Lung (tissue), 11 donors: ENCODE measurements at regions not wholly inside any gene's neighbourhood (a gene's known extent, or its start where the extent isn't known, plus 50 kb on each side); places are given as distances from the start of the nearest gene placed in this dataset.

ENCODE experiments used
- ATAC-seq: fragments of 200-7000 bp; cut with Tn5 transposase; one replicate; pipeline ENCODE4 v1.9.1; 2020; ENCODE audit warnings: moderate number of reproducible peaks; ENCODE audit not compliant: insufficient read depth, low FRiP score
- DNase-seq, 3 donors: peaks; one replicate each; pipeline ENCODE4 v3.0.0-alpha.2; 2013 to 2017
- H3K27ac ChIP-seq, 2 donors: one replicate each; pipeline ENCODE4 v1.5.1; 2013; ENCODE audit warnings: mild to moderate bottlenecking in 2 of 2, moderate library complexity in 2 of 2, control low read depth in 1 of 2, inconsistent platforms in 1 of 2, low read depth in 1 of 2, low read length in 1 of 2
- H3K27me3 ChIP-seq, 3 donors: one replicate each; pipeline ENCODE4 v1.5.1; 2013; ENCODE audit warnings: low read length in 2 of 3; ENCODE audit not compliant: control insufficient read depth in 3 of 3, insufficient read depth in 3 of 3
- H3K36me3 ChIP-seq, 4 donors: one replicate each; pipeline ENCODE4 v1.5.1; 2013; ENCODE audit warnings: low read length in 4 of 4, mild to moderate bottlenecking in 1 of 4, moderate library complexity in 1 of 4; ENCODE audit not compliant: control insufficient read depth in 4 of 4, insufficient read depth in 4 of 4
- H3K4me1 ChIP-seq, 5 donors: one replicate each; pipeline ENCODE4 v1.5.1; 2013; ENCODE audit warnings: low read length in 5 of 5, mild to moderate bottlenecking in 2 of 5, moderate library complexity in 1 of 5; ENCODE audit not compliant: control insufficient read depth in 5 of 5, insufficient read depth in 5 of 5
- H3K4me3 ChIP-seq: one replicate; pipeline ENCODE4 v1.5.1; 2013; ENCODE audit warnings: mild to moderate bottlenecking, control low read depth, moderate library complexity
- H3K9ac ChIP-seq, 2 donors: one replicate each; pipeline ENCODE4 v1.5.1; 2013; ENCODE audit warnings: low read length in 2 of 2, control low read depth in 1 of 2; ENCODE audit not compliant: insufficient read depth in 1 of 2
- H3K9me3 ChIP-seq, 4 donors: one replicate each; pipeline ENCODE4 v1.5.1; 2013; ENCODE audit warnings: low read length in 3 of 4, mild to moderate bottlenecking in 1 of 4, moderate library complexity in 1 of 4; ENCODE audit not compliant: control insufficient read depth in 4 of 4, insufficient read depth in 3 of 4
- WGBS, 2 donors: extraction: QIAGEN DNeasy Blood & Tissue Kit; methylation state at CpG; one replicate each; pipeline ENCODE4 v1.1.7; 2013; 5-methylcytosine and 5-hydroxymethylcytosine counted together
- TF ChIP-seq, protein P1 (sequence below): IDR thresholded peaks from 2 replicates; pipeline ENCODE4 v1.5.1; 2012; ENCODE audit warnings: mild to moderate bottlenecking; ENCODE audit errors: control extremely low read depth, extremely low read depth
- donor health status: control.
- donor health status: control.
- donor health status: Bipolar disorder and iron deficiency.
- donor health status: healthy.
- donor health status: DM: yes; HTN: yes; CAD: no.

DNA sequence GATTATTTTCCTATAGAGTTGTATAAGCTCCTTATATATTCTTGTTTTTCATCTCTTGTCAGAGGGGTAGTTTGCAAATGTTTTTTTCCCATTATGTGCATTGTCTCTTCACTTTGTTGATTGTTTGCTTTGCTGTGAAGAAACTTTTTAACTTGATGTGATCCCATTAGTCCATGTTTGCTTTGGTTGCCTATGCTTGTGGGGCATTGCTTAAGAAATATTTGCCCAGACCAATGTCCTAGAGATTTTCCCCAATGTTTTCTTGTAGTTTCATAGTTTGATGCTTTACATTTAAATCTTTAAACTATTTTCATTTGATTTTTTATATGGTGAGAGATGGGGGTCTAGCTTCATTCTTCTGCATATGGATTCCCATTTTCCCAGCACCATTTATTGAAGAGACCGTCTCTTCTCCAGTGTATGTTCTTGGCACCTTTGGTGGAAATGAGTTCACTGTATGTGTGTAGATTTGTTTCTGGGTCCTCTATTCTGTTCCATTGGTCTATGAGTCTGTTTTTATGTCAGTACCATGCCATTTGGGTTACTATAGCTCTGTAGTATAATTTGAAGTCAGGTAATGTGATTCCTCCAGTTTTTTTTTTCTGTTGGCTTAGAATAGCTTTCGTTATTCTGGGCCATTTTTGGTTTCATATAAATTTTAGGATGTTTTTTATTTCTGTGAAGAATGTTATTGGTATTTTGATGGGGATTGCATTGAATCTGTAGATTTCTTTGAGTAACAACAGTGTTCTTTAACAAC, 165.8 kb downstream of the ABCA8 start:
- peaks cover 0 to 44% (median 6%) of the 10 kb centered on the region in 5 donors for H3K4me1 ChIP-seq
- WGBS, 2 donors: 93% methylated on average over 2 of the region's 2 CpGs
- H3K9ac ChIP-seq: no peak overlapping the region
- peaks cover 0 to 3% (median 0%) of the 10 kb centered on the region in 4 donors for H3K9me3 ChIP-seq
- no peaks in the 10 kb centered on the region for H3K27me3 ChIP-seq
- no peak for DNase-seq
- no peaks in the 10 kb centered on the region for H3K36me3 ChIP-seq
- TF ChIP-seq, protein P1, sequence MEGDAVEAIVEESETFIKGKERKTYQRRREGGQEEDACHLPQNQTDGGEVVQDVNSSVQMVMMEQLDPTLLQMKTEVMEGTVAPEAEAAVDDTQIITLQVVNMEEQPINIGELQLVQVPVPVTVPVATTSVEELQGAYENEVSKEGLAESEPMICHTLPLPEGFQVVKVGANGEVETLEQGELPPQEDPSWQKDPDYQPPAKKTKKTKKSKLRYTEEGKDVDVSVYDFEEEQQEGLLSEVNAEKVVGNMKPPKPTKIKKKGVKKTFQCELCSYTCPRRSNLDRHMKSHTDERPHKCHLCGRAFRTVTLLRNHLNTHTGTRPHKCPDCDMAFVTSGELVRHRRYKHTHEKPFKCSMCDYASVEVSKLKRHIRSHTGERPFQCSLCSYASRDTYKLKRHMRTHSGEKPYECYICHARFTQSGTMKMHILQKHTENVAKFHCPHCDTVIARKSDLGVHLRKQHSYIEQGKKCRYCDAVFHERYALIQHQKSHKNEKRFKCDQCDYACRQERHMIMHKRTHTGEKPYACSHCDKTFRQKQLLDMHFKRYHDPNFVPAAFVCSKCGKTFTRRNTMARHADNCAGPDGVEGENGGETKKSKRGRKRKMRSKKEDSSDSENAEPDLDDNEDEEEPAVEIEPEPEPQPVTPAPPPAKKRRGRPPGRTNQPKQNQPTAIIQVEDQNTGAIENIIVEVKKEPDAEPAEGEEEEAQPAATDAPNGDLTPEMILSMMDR: no peak
- no peak overlapping the region for H3K4me3 ChIP-seq
- no peak for ATAC-seq
- no peak overlapping the region for H3K27ac ChIP-seq

DNA sequence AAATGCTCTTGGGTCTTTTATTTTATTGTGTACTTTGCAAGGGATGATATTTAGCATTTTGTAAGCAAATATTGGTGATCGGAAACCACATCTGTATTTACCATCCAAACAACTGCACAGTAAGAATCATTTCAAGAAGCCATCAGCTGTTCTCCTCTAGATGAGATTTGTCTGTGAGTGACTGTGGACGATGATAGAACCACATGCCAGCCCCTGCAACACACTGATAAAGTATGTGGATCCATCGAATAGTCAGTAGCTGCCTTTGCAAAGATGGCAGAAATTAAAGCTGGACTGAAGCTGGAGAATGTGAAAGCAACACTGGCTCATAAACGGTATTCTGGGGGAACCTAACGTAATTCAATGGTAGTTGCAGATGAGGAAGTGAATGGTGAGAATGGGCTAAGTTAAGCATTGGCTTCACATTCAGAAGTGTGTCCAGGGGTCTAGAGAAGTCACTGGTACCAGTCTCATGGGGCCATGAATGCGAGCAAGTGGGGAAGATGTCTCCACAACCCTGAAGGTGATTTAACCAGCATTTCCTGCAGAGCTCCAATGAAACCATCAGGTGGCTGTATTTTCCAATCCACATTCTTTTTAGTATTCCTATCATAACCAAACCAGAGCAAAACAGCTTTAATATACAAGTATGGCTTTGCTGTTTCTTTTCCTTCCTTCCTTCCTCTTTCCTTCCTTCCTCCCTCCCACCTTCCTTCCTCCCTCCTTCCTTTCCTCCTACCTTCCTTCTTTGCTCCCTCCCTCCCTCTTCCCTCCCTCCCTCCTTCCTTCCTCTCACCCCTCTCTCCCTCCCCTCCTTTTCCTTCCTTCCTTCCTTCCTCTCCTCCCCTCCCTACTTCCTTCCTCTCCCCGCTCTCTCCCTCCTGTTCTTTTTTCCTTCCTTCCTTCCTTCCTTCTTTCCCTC, 169.4 kb downstream of the ABCA8 start:
- no peak for ATAC-seq
- H3K36me3 ChIP-seq: no peaks in the 10 kb centered on the region

DNA sequence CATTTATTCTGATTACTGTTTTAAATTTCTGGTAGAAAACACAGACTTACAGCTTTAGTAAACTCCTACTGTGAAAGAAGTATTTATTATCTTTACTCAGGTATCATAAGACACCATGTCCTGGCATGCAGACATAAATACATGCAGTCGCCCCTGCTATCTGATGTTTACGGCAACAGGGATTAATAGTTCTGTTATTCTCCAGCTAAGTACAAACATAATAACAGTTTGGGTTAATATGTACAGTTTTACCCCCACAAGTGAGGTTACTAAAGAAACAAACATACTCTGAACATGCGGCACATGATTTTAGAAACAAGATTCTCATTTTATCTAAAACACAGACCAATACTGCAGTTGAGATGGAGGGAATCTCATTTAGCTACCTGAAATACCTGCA, 170.8 kb downstream of the ABCA8 start:
- Histone ChIP-seq H3K36me3 (no peaks in the 10 kb centered on the region), H3K27ac (no peak overlapping the region), H3K4me1 (peaks cover 0 to 12% (median 0%) of the 10 kb centered on the region in 5 donors), H3K9ac (no peak overlapping the region), H3K4me3 (no peak overlapping the region), H3K9me3 (peaks cover 0 to under 1% (median 0%) of the 10 kb centered on the region in 4 donors), H3K27me3 (no peaks in the 10 kb centered on the region)
- DNase-seq: no peak
- TF ChIP-seq, protein P1: no peak
- ATAC-seq: no peak
- 83 to 84% methylated on average over 3 of the region's 3 CpGs for WGBS, 2 donors

More for the DNA sequence above, 169.4 kb downstream of the ABCA8 start:
- Histone ChIP-seq H3K9ac (no peak overlapping the region), H3K4me1 (peaks cover 0 to 20% (median 0%) of the 10 kb centered on the region in 5 donors), H3K9me3 (peaks cover 0 to 3% (median 0%) of the 10 kb centered on the region in 4 donors), H3K27me3 (no peaks in the 10 kb centered on the region), H3K27ac (no peak overlapping the region), H3K4me3 (no peak overlapping the region)
- TF ChIP-seq, protein P1: no peak
- WGBS, 2 donors: 84 to 85% methylated on average over 7 of the region's 7 CpGs
- no peak for DNase-seq
